BE2C (cell line): ENCODE measurements at regions not wholly inside any gene's neighbourhood (a gene's known extent, or its start where the extent isn't known, plus 50 kb on each side); places are given as distances from the start of the nearest gene placed in this dataset.

Experiments
- DNase-seq: peaks from one replicate; pipeline ENCODE4 v3.0.0-alpha.2; 2020
- H3K27me3 ChIP-seq: fragments of 250-450 bp; sonication (Bioruptor Pico); 2 replicates; pipeline ENCODE4 v1.5.1; 2020; ENCODE audit warnings: mild to moderate bottlenecking
- H3K36me3 ChIP-seq: fragments of 250-450 bp; sonication (Bioruptor Pico); 2 replicates; pipeline ENCODE4 v1.5.1; 2020; ENCODE audit warnings: mild to moderate bottlenecking
- H3K4me1 ChIP-seq: fragments of 250-450 bp; sonication (Bioruptor Pico); 2 replicates; pipeline ENCODE4 v1.5.1; 2020
- H3K4me3 ChIP-seq: 2 replicates; pipeline ENCODE4 v1.5.1; 2011; ENCODE audit warnings: low read depth, low read length
- H3K9me3 ChIP-seq: fragments of 250-450 bp; sonication (Bioruptor Pico); 2 replicates; pipeline ENCODE4 v1.5.1; 2020
- CTCF ChIP-seq: IDR thresholded peaks from 2 replicates; pipeline ENCODE4 v1.5.1; 2012; ENCODE audit warnings: mild to moderate bottlenecking, low read depth, low read length

- H3K4me1 ChIP-seq = peaks cover 38% of the 10 kb centered on the region
- H3K27me3 ChIP-seq = no peaks in the 10 kb centered on the region
- no peaks in the 10 kb centered on the region; the same call in 1 of the 2 replicates for H3K9me3 ChIP-seq
- H3K4me3 ChIP-seq = no peak overlapping the region
- no peaks in the 10 kb centered on the region; the same call in 1 of the 2 replicates for H3K36me3 ChIP-seq
- DNase-seq = no peak
- TF ChIP-seq CTCF = no peak
Observed at GRCh38 chr2:195392446-195393336, 264.3 kb upstream of the SLC39A10 start.

- no peaks in the 10 kb centered on the region for H3K27me3 ChIP-seq
- TF ChIP-seq CTCF = no peak
- no peaks in the 10 kb centered on the region for H3K36me3 ChIP-seq
- DNase-seq = no peak
- H3K9me3 ChIP-seq = no peaks in the 10 kb centered on the region; the same call in 1 of the 2 replicates
- H3K4me3 ChIP-seq = no peak overlapping the region
- H3K4me1 ChIP-seq = peaks cover 33% of the 10 kb centered on the region
Observed at GRCh38 chr2:195390686-195391321, 266.2 kb upstream of the SLC39A10 start.

- Histone ChIP-seq H3K9me3 (no peaks in the 10 kb centered on the region; the same call in 1 of the 2 replicates), H3K4me1 (peaks cover 10% of the 10 kb centered on the region), H3K27me3 (no peaks in the 10 kb centered on the region), H3K4me3 (no peak overlapping the region), H3K36me3 (no peaks in the 10 kb centered on the region)
- no peak for DNase-seq
- no peak for TF ChIP-seq CTCF
Observed at GRCh38 chr2:195388028-195388427, 269.0 kb upstream of the SLC39A10 start.

GRCh38 chr2:195382186-195382585, 274.8 kb upstream of the SLC39A10 start:
- no peaks in the 10 kb centered on the region for H3K27me3 ChIP-seq
- no peaks in the 10 kb centered on the region; the same call in 1 of the 2 replicates for H3K9me3 ChIP-seq
- H3K4me1 ChIP-seq = peaks cover 1% of the 10 kb centered on the region; the same call in 1 of the 2 replicates
- H3K4me3 ChIP-seq = no peak overlapping the region
- no peak for TF ChIP-seq CTCF
- H3K36me3 ChIP-seq = no peaks in the 10 kb centered on the region
- DNase-seq = no peak

GRCh38 chr2:195370167-195370943, 286.7 kb upstream of the SLC39A10 start:
- Histone ChIP-seq H3K4me1 (no peaks in the 10 kb centered on the region), H3K4me3 (no peak overlapping the region), H3K9me3 (no peaks in the 10 kb centered on the region), H3K27me3 (no peaks in the 10 kb centered on the region), H3K36me3 (no peaks in the 10 kb centered on the region)
- DNase-seq = no peak
- TF ChIP-seq CTCF = no peak
